ENCODE measurements at regions not wholly inside any gene's neighbourhood (a gene's known extent, or its start where the extent isn't known, plus 50 kb on each side); places are given as distances from the start of the nearest gene placed in this dataset.
A peak's percentile ranks its signal among the peaks of the same experiment; 100 is the strongest.

DNA sequence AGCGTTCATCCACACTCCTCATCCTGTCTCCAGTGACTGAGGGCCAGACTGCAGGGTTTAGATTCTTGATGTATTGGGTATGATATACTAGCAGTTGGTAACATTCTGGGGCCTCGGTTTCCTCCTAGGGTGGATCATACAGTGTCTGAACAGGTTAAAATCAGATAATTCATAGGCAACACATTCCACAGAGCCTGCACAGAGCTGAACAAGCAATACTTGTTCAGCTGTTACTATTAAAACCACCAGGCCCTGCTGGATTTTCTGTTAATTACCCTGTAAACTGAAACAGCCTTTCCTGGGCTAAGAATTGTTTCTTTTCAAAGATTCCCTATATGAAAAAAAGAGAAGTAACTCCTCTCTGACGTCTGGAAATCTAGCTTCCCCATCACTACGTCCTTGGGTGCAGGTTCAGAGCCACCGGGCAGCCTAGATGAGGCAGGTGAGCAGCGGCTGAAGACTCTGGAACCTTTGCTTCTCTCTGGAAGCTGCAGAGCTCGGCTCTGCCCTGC, 1313.5 kb upstream of the WWC1 start:
- Histone ChIP-seq H3K27me3 (peaks cover 16% of the 10 kb centered on the region), H3K4me3 (ENCODE audit: low read depth, low read length) (no peak overlapping the region), H3K4me1 (no peaks in the 10 kb centered on the region), H3K36me3 (no peaks in the 10 kb centered on the region), H3K9me3 (no peaks in the 10 kb centered on the region)
- no peak for DNase-seq
- TF ChIP-seq, protein P1, sequence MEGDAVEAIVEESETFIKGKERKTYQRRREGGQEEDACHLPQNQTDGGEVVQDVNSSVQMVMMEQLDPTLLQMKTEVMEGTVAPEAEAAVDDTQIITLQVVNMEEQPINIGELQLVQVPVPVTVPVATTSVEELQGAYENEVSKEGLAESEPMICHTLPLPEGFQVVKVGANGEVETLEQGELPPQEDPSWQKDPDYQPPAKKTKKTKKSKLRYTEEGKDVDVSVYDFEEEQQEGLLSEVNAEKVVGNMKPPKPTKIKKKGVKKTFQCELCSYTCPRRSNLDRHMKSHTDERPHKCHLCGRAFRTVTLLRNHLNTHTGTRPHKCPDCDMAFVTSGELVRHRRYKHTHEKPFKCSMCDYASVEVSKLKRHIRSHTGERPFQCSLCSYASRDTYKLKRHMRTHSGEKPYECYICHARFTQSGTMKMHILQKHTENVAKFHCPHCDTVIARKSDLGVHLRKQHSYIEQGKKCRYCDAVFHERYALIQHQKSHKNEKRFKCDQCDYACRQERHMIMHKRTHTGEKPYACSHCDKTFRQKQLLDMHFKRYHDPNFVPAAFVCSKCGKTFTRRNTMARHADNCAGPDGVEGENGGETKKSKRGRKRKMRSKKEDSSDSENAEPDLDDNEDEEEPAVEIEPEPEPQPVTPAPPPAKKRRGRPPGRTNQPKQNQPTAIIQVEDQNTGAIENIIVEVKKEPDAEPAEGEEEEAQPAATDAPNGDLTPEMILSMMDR (IDR thresholded peaks at IDR 0.05; ENCODE audit: low read depth, low read length): no peak

DNA sequence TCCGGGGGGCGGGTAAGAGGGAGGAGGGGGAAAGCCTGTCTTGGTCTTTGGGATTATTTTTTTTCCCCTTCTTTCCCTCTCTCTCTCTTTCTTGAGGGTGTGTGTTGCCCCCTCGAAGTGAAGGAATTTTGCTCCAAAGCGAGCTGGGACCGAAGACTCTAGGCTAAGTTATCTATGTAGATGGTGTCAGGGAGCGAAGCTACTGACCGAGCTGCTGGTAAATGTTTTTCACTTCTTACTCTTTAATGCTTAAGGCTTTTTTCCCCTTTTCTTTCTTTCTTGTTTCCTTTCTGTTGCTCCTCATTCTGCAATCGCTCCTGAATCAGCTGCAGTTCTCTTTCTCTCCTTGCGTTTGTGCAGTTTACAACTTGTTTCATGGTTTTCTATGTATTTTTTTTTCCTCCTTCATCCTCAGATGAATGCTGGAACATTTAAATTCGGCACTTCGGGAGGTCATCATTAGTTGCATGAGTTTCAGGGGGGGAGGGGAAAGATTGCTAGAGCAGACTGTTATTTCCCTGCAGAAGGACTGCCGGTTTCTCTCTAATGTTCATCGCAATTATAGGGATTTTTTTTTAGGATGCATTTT, 1312.0 kb upstream of the WWC1 start:
- H3K9me3 ChIP-seq: no peaks in the 10 kb centered on the region
- peak overlapping the region; percentile 25 for H3K4me3 ChIP-seq (ENCODE audit: low read depth, low read length)
- no peak for DNase-seq
- TF ChIP-seq, protein P1 (IDR thresholded peaks at IDR 0.05; ENCODE audit: low read depth, low read length): no peak
- H3K4me1 ChIP-seq: no peaks in the 10 kb centered on the region
- H3K27me3 ChIP-seq: peaks cover 16% of the 10 kb centered on the region
- no peaks in the 10 kb centered on the region for H3K36me3 ChIP-seq

DNA sequence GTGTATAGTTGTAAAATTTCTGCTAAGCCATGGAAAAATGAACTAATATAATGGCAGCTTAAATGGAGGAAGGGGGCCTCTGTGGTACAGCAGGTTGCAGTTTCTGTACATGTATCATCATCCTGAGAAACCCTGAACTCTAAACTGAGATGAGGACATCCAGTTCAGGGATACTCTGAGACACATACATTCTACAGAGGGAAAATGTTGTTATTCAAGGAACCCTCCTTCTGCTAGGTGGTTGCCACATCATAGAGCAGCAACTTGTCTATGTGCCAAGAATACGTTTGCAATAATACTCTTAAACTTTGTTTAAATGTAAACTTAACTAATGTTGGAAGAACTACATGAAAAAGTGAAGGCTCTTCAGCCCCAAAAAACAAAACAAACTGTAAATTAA, 1310.8 kb upstream of the WWC1 start:
- TF ChIP-seq, protein P1 (IDR thresholded peaks at IDR 0.05; ENCODE audit: low read depth, low read length): no peak
- Histone ChIP-seq H3K4me3 (ENCODE audit: low read depth, low read length) (no peak overlapping the region), H3K9me3 (no peaks in the 10 kb centered on the region), H3K4me1 (no peaks in the 10 kb centered on the region), H3K36me3 (no peaks in the 10 kb centered on the region), H3K27me3 (peaks cover 16% of the 10 kb centered on the region)
- DNase-seq: no peak

DNA sequence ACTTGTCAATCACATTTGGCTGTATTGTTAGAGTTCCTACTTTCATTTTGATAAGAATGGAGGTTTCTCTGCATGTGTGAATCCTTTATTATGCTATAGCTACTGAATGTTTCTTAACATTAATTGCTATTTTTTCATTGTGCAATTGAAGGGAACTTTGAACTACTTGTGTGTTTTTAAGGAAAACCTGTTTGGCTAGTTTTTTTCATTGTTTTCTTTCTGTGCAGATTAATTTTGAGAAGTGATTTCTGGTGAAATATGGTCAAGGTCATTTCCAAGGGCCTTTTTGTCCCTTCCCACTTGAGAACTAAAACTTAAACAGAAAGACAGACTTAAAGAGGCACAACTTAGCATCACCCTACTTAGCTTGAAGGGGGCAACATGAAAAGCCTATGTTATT, 1309.2 kb upstream of the WWC1 start:
- TF ChIP-seq, protein P1 (IDR thresholded peaks at IDR 0.05; ENCODE audit: low read depth, low read length): no peak
- no peak for DNase-seq
- no peaks in the 10 kb centered on the region for H3K4me1 ChIP-seq
- H3K36me3 ChIP-seq: no peaks in the 10 kb centered on the region
- H3K4me3 ChIP-seq (ENCODE audit: low read depth, low read length): no peak overlapping the region
- no peaks in the 10 kb centered on the region for H3K9me3 ChIP-seq
- H3K27me3 ChIP-seq: peaks cover 16% of the 10 kb centered on the region

DNA sequence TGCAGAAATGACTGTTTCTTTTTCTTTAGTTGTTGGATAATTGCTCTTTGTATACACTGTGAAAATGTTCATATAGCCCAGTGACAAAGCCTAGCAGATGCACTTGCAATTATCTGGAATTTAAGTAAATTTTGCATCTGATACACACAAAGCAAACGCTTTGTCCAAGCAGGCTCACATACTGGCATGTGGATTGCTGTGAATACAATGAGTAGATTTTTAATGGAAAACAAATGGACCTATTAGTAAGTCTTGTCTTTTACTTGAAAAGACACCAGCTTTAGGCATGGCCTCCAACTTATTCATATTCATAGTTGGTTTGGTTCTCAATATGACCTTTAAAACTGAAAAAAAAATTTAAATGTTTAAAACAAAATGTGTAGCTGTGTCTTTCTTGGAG, 1299.8 kb upstream of the WWC1 start:
- H3K36me3 ChIP-seq: no peaks in the 10 kb centered on the region
- TF ChIP-seq, protein P1 (IDR thresholded peaks at IDR 0.05; ENCODE audit: low read depth, low read length): no peak
- DNase-seq: no peak
- H3K27me3 ChIP-seq: no peaks in the 10 kb centered on the region
- no peaks in the 10 kb centered on the region for H3K9me3 ChIP-seq
- H3K4me1 ChIP-seq: no peaks in the 10 kb centered on the region
- H3K4me3 ChIP-seq (ENCODE audit: low read depth, low read length): no peak overlapping the region

DNA sequence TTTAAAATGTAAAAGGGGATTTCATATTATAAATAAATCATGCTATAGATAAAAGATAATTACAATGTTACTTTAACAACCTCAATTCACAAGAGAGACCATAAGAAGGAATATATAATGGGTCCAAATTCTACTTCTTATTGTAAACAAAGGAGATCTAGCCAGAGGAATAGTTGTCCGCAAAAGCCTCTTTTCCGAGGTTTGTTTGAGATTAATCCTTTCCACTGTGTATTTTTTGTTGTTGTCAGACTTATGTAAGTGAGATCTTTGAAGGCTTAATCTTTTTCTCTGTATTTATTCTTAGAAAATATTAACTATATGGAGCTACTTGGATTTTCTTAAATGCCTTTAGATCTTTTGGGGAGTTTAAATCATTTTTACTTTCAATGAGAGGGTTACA, 1299.3 kb upstream of the WWC1 start:
- DNase-seq: no peak
- H3K4me1 ChIP-seq: no peaks in the 10 kb centered on the region
- H3K36me3 ChIP-seq: no peaks in the 10 kb centered on the region
- TF ChIP-seq, protein P1 (IDR thresholded peaks at IDR 0.05; ENCODE audit: low read depth, low read length): no peak
- H3K4me3 ChIP-seq (ENCODE audit: low read depth, low read length): no peak overlapping the region
- no peaks in the 10 kb centered on the region for H3K27me3 ChIP-seq
- H3K9me3 ChIP-seq: no peaks in the 10 kb centered on the region

Measured in BE2C (cell line).